ENCODE measurements at regions not wholly inside any gene's neighbourhood (a gene's known extent, or its start where the extent isn't known, plus 50 kb on each side); places are given as distances from the start of the nearest gene placed in this dataset.

DNA sequence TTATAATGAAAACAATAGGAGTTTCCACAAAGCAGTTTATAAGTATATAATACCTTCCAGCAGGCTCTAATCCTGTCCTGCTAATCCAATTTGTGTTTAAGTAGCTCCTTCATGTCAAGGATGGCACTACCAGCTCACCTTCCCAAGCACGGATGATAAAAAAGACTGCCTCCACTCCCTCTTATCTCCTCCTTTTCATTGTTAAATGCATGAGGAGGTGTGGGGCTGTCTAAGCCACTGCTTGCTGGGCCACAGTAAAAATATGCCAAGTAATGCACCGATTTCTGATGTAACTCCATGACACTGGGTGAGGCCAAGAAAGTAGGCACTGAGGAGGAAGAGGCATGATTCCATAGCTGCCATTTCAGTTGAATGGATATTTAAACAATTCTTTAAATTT, 193.1 kb downstream of the ZIC5 start:
- no peak for FAIRE-seq
- DNase-seq (ENCODE audit: insufficient read length, low spot score) = no peak
- TF ChIP-seq TAF1 (IDR thresholded peaks at IDR 0.05; ENCODE audit: low read depth, low read length) (no peak), SPI1 (IDR thresholded peaks at IDR 0.05; ENCODE audit: low read depth, low read length) (no peak), POLR2A (IDR thresholded peaks at IDR 0.05; ENCODE audit: low read depth, low read length) (no peak), POU2F2 (IDR thresholded peaks at IDR 0.05; ENCODE audit: low read depth, low read length) (no peak), POLR2AphosphoS5 (IDR thresholded peaks at IDR 0.05; ENCODE audit: low read depth, low read length) (no peak), PAX5 (IDR thresholded peaks at IDR 0.05; ENCODE audit: insufficient read depth, low read length, severe bottlenecking) (no peak)

DNA sequence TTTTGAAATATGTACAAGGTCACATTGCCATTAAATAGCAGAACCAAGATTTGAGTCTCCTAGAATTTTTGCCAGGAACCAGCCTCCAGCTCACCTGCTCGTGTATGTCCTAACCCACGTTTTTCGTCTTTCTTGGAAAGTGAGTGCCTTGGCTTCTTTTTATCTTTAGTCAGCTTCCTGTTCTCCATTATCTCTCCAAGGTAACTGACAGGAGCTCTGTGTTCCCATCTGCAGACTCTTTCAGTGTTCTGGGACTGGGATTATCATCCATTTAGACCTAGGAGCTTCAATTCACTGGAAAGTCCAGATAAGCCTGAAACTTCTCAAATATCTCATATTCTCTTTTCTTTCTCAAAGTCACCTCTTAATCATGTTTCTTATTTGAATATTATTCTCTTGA, 193.7 kb downstream of the ZIC5 start:
- TF ChIP-seq TAF1 (IDR thresholded peaks at IDR 0.05; ENCODE audit: low read depth, low read length) (no peak), POLR2A (IDR thresholded peaks at IDR 0.05; ENCODE audit: low read depth, low read length) (no peak), POLR2AphosphoS5 (IDR thresholded peaks at IDR 0.05; ENCODE audit: low read depth, low read length) (no peak), SPI1 (IDR thresholded peaks at IDR 0.05; ENCODE audit: low read depth, low read length) (no peak), POU2F2 (IDR thresholded peaks at IDR 0.05; ENCODE audit: low read depth, low read length) (no peak), PAX5 (IDR thresholded peaks at IDR 0.05; ENCODE audit: insufficient read depth, low read length, severe bottlenecking) (no peak)
- FAIRE-seq = no peak
- no peak for DNase-seq (ENCODE audit: insufficient read length, low spot score)

DNA sequence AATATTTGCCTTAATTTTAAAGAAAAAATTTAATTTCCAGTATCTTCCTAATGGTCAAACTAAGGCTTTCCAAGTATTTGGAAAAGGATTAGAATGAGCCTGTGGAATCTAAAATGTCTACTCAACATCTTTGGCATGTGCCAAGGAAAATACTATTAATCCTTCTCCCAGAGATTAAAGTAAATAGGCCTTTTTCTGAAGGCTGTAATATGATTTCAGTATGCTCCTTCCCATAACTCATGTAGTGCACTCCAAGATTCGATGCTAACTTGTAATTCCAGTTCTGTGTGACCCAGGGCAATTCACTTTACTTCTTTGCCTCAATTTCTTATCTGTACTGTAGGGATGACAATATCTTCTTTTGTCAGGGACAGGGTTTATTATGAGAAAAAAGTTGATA, 196.9 kb downstream of the ZIC5 start:
- FAIRE-seq (no peak), DNase-seq (ENCODE audit: insufficient read length, low spot score) (no peak)
- TF ChIP-seq POU2F2 (IDR thresholded peaks at IDR 0.05; ENCODE audit: low read depth, low read length) (no peak), POLR2A (IDR thresholded peaks at IDR 0.05; ENCODE audit: low read depth, low read length) (no peak), POLR2AphosphoS5 (IDR thresholded peaks at IDR 0.05; ENCODE audit: low read depth, low read length) (no peak), PAX5 (IDR thresholded peaks at IDR 0.05; ENCODE audit: insufficient read depth, low read length, severe bottlenecking) (no peak), TAF1 (IDR thresholded peaks at IDR 0.05; ENCODE audit: low read depth, low read length) (no peak), SPI1 (IDR thresholded peaks at IDR 0.05; ENCODE audit: low read depth, low read length) (no peak)

DNA sequence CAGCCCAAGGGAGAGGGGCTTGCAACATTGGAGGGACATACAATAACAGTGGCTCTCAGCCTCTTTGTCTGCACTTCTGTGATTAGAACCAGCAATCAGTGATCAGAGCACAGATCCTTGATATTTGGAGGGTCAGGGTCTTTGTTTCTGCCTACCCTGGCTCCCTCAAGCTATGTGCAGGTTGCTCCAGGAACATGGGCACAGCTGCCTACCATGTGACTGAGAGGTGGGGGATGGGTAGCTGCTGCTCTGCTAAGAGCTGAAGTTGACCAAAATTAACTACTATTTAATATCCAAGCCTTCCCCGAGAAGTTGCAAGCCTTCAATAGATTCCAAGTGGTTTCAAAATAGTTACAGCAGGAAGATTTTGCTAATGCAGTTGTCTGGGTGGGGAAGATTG, 202.6 kb downstream of the ZIC5 start:
- TF ChIP-seq SPI1 (IDR thresholded peaks at IDR 0.05; ENCODE audit: low read depth, low read length) = no peak
- no peak for TF ChIP-seq POLR2AphosphoS5 (IDR thresholded peaks at IDR 0.05; ENCODE audit: low read depth, low read length)
- no peak for TF ChIP-seq POLR2A (IDR thresholded peaks at IDR 0.05; ENCODE audit: low read depth, low read length)
- no peak for TF ChIP-seq POU2F2 (IDR thresholded peaks at IDR 0.05; ENCODE audit: low read depth, low read length)
- no peak for TF ChIP-seq PAX5 (IDR thresholded peaks at IDR 0.05; ENCODE audit: insufficient read depth, low read length, severe bottlenecking)
- no peak for TF ChIP-seq TAF1 (IDR thresholded peaks at IDR 0.05; ENCODE audit: low read depth, low read length)
- FAIRE-seq = no peak

DNA sequence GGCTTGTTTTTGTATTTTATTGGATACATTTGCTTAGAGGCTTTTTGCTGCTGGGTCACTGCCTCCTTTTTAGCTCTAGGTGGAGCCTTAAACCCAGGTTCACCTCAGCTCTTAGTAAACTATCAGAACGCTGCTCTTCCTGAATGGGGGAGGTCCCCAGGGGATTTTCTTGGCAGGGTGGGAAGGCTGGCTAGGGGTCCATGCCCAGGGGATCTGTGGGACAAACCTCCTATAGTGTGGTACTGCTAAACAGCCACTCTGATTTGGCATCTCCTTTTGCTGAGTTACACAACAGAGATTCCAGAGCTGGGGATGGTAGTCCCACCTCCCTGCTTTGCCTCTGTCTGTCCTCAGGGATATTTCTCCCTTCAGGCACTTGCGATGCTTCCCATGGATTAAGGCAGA, 204.9 kb downstream of the ZIC5 start:
- no peak for FAIRE-seq
- no peak for DNase-seq (ENCODE audit: insufficient read length, low spot score)
- TF ChIP-seq POU2F2 (IDR thresholded peaks at IDR 0.05; ENCODE audit: low read depth, low read length) (no peak), SPI1 (IDR thresholded peaks at IDR 0.05; ENCODE audit: low read depth, low read length) (no peak), TAF1 (IDR thresholded peaks at IDR 0.05; ENCODE audit: low read depth, low read length) (no peak), POLR2A (IDR thresholded peaks at IDR 0.05; ENCODE audit: low read depth, low read length) (no peak), PAX5 (IDR thresholded peaks at IDR 0.05; ENCODE audit: insufficient read depth, low read length, severe bottlenecking) (no peak), POLR2AphosphoS5 (IDR thresholded peaks at IDR 0.05; ENCODE audit: low read depth, low read length) (no peak)

More for the DNA sequence above, 202.6 kb downstream of the ZIC5 start:
- DNase-seq (ENCODE audit: insufficient read length, low spot score) = no peak

DNA sequence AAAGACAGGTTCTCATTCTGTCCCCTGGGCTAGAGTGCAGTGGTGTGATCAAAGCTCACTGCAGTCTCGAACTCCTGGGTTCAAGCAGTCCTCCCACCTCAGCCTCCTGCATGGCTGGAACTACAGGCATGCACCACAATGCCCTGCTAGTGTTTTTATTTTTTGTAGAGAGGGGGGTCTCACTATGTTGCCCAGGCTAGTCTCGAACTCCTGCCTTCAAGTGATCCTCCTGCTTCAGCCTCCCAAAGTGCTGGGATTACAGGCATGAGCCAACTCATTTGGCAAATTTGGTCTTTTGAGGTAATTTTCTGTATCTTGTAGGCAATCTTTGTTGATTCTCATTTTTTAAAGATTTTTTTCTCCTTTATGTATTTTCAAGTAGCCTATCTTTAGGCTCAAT, 205.7 kb downstream of the ZIC5 start:
- DNase-seq (ENCODE audit: insufficient read length, low spot score) (no peak), FAIRE-seq (no peak)
- TF ChIP-seq PAX5 (IDR thresholded peaks at IDR 0.05; ENCODE audit: insufficient read depth, low read length, severe bottlenecking) (no peak), POLR2AphosphoS5 (IDR thresholded peaks at IDR 0.05; ENCODE audit: low read depth, low read length) (no peak)

DNA sequence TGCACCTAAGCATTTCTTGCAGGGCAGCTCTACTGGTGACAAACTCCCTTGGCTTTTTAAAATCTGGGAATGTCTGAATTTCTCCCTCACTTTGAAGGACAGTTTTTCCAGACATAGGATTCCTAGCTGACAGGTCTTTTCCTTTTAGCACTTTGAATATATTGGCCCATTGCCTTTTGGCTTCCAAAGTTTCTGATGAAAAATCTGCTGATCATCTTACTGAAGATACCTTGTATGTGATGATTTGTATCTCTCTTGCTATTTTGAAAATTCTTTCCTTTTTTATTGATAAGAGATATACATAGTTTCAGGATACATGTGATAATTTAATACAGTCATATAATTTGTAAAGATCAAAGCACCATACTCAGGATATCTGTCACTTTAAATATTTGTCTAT, 211.1 kb downstream of the ZIC5 start:
- FAIRE-seq = no peak
- TF ChIP-seq POLR2AphosphoS5 (IDR thresholded peaks at IDR 0.05; ENCODE audit: low read depth, low read length) (no peak), POLR2A (IDR thresholded peaks at IDR 0.05; ENCODE audit: low read depth, low read length) (no peak), POU2F2 (IDR thresholded peaks at IDR 0.05; ENCODE audit: low read depth, low read length) (no peak), PAX5 (IDR thresholded peaks at IDR 0.05; ENCODE audit: insufficient read depth, low read length, severe bottlenecking) (no peak), TAF1 (IDR thresholded peaks at IDR 0.05; ENCODE audit: low read depth, low read length) (no peak), SPI1 (IDR thresholded peaks at IDR 0.05; ENCODE audit: low read depth, low read length) (no peak)
- no peak for DNase-seq (ENCODE audit: insufficient read length, low spot score)

DNA sequence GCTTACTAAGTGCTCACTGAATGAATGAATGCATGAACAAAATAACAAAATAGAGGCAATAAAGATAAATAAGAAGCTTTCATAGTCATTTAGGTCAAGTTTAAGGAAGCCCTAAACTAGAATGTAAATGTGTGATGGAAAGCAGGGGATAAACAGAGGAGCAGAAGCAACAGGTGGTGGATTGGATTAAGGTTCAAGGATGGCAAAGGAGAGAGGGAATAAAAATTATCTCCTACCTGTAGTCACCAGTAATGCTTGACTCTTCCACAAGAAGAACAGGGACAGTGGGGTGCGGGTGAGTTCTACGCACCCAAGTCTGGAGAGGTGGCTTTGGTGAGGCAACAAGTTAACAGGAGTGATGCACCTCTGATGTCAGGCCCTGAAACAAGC, 212.4 kb downstream of the ZIC5 start:
- TF ChIP-seq TAF1 (IDR thresholded peaks at IDR 0.05; ENCODE audit: low read depth, low read length) (no peak), SPI1 (IDR thresholded peaks at IDR 0.05; ENCODE audit: low read depth, low read length) (no peak), POLR2A (IDR thresholded peaks at IDR 0.05; ENCODE audit: low read depth, low read length) (no peak), PAX5 (IDR thresholded peaks at IDR 0.05; ENCODE audit: insufficient read depth, low read length, severe bottlenecking) (no peak), POU2F2 (IDR thresholded peaks at IDR 0.05; ENCODE audit: low read depth, low read length) (no peak), POLR2AphosphoS5 (IDR thresholded peaks at IDR 0.05; ENCODE audit: low read depth, low read length) (no peak)
- FAIRE-seq (no peak), DNase-seq (ENCODE audit: insufficient read length, low spot score) (no peak)

DNA sequence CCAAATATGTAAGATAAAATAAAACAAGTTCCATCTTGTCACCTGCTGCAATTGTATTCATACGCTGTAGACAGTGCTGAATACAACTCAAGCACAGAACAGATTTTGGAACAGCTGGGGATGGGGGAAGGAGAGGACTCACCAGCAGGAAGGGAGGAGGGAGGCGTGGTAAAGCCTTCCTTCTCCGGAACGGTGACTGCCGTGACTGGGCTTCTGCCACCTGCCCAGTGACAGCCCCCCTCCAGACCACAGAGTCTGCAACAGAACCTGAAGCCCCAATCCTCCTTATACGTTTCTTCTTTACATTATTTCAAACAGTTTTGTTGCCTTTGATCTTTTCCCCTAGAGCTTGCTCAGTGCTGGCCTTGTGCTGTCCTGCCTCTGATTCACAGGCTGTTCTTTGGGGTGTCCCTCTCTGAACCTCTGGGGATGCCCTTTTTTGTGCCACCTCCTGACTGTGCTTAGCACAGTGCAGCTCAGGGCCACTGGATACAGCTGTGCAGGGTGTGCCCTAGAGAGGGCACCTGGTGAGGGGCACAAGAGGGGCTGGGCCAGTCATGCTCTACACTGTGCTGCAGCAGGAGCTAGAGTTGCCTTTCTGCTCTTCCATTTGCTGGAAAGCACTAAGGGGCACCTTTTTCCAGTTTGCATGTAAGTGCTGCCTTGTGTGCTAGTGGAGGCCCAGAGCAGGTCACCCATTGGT, 213.0 kb downstream of the ZIC5 start:
- no peak for FAIRE-seq
- TF ChIP-seq PAX5 (IDR thresholded peaks at IDR 0.05; ENCODE audit: insufficient read depth, low read length, severe bottlenecking) (no peak), SPI1 (IDR thresholded peaks at IDR 0.05; ENCODE audit: low read depth, low read length) (no peak), POLR2AphosphoS5 (IDR thresholded peaks at IDR 0.05; ENCODE audit: low read depth, low read length) (no peak), POU2F2 (IDR thresholded peaks at IDR 0.05; ENCODE audit: low read depth, low read length) (no peak), POLR2A (IDR thresholded peaks at IDR 0.05; ENCODE audit: low read depth, low read length) (no peak), TAF1 (IDR thresholded peaks at IDR 0.05; ENCODE audit: low read depth, low read length) (no peak)
- DNase-seq (ENCODE audit: insufficient read length, low spot score) = no peak
